ENCODE measurements at regions not wholly inside any gene's neighbourhood (a gene's known extent, or its start where the extent isn't known, plus 50 kb on each side); places are given as distances from the start of the nearest gene placed in this dataset.
A peak's percentile ranks its signal among the peaks of the same experiment; 100 is the strongest.

DNA sequence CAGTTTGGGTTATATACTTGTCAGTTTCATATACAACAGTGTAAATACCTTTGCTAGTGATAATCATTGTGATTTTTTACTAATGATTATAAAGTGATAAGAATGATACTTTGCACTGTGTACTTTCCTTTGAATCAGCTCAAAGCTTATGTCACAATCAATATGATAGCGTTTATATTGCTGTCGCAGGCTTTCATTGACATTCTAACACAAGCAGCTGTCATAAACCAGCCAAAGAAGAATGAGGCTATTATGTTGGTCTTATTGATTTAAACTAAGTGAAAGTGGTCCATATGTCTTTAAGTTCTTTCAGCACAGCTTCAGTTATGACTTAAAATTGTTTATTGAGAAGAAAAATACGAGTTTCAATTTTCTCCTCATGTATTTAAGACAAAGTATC lies 272.7 kb upstream of the RGMB start:
- no peak for DNase-seq (ENCODE audit: low read depth)
- TF ChIP-seq, protein P1, sequence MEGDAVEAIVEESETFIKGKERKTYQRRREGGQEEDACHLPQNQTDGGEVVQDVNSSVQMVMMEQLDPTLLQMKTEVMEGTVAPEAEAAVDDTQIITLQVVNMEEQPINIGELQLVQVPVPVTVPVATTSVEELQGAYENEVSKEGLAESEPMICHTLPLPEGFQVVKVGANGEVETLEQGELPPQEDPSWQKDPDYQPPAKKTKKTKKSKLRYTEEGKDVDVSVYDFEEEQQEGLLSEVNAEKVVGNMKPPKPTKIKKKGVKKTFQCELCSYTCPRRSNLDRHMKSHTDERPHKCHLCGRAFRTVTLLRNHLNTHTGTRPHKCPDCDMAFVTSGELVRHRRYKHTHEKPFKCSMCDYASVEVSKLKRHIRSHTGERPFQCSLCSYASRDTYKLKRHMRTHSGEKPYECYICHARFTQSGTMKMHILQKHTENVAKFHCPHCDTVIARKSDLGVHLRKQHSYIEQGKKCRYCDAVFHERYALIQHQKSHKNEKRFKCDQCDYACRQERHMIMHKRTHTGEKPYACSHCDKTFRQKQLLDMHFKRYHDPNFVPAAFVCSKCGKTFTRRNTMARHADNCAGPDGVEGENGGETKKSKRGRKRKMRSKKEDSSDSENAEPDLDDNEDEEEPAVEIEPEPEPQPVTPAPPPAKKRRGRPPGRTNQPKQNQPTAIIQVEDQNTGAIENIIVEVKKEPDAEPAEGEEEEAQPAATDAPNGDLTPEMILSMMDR (IDR thresholded peaks at IDR 0.05; ENCODE audit: low read length, missing control alignments), result no peak
- no peak overlapping the region for H3K4me3 ChIP-seq (replicated peaks; ENCODE audit: low read depth, low read length)

DNA sequence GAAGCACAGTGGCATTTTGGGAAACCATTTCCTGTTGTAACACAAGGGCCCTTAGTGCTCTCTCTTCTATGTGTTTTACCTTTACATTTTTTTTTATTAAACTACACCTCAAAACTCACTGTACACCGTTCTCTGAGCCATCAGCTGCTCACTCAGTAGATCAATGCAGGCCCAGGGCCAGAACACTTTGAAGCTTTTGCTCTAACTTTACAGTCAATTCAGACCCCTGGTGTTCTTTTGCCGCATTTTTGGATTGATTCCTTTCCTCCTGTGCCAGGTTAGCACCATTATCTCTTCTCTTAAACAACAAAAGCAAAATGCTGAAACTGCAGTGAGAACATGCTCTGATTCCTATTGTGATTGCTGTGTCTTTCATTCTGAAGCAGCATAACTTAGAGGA lies 269.8 kb upstream of the RGMB start:
- DNase-seq (ENCODE audit: low read depth), result no peak
- TF ChIP-seq, protein P1 (IDR thresholded peaks at IDR 0.05; ENCODE audit: low read length, missing control alignments), result no peak
- no peak overlapping the region for H3K4me3 ChIP-seq (replicated peaks; ENCODE audit: low read depth, low read length)

DNA sequence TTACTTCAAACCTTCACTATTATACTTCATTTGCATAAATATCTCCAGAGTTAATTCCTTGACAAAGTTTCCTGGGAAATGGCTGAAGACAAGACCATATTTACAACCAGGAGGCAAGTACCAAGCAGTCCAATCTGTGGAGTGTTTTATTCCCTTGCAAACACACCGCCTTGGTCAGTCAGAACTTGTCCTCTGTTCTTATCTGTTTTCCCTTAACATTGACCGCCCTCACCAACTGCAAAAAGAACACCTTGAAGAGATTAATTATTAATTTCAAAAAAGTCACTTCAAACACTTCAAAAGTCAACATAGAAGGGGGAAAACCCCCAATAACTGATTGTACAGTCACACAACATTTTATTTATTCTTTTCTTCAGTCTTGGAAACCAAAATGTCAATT lies 269.0 kb upstream of the RGMB start:
- H3K4me3 ChIP-seq (replicated peaks; ENCODE audit: low read depth, low read length), result no peak overlapping the region
- TF ChIP-seq, protein P1 (IDR thresholded peaks at IDR 0.05; ENCODE audit: low read length, missing control alignments), result no peak
- DNase-seq (ENCODE audit: low read depth), result no peak

DNA sequence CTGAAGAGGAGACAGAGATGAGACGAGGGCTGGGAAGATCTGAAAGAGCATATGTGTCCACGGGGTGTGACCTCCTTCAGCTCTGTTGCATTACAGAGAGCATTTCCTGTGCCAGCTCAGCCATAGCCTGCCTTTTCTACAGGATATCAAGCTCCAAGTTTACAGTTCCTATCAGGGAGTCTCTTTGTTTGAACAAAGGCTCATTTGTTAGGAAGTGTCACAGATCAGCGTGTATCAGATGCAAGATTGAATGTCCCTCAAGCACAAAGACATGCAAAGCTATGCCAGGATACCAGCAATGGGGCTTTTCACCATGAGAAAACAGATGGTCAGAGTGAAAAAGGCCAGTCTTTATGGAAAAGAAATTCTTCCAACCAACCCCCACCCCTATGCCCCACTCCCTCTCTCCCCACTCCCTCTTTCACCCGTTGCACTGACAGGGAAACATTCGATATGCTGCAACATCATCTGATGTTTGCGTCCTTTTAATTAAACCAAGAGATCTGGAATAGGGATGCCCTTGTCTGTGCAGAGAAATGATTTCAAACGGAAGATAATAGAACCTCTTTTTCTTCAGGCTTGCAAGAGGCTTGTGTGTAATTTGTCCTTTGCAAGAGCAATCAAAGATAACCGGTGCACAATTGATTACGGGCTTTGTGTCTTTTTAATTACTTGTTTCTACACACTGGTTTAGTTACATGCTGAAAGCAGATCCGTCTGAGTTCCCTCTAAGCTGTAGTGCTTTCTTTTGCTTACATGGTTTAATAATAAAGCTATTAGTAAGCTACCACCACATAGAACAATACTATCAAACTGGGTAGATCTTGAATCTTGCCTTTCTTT lies 263.1 kb upstream of the RGMB start:
- DNase-seq (ENCODE audit: low read depth), result peak; percentile 17
- no peak overlapping the region for H3K4me3 ChIP-seq (replicated peaks; ENCODE audit: low read depth, low read length)
- TF ChIP-seq, protein P1 (IDR thresholded peaks at IDR 0.05; ENCODE audit: low read length, missing control alignments), result no peak

DNA sequence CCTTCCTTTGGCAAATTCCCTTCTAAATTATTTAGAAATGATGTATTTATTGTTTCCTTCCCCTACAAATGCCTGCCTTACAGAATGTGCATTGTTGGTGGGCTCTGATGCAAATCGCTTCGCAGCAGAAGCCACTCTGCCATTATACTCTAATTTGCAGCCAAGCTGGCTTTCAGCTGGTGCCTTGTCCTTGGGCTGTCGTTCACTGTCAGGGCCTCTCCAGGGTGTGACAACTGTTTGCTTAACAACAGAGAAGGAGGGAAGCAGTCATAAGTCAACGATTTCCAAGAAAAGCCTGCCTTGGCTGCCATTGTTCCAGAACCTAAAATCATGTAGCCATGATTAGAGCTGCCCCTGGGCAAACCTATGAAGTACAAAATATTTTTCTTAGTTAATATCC lies 260.1 kb upstream of the RGMB start:
- H3K4me3 ChIP-seq (replicated peaks; ENCODE audit: low read depth, low read length), result no peak overlapping the region
- DNase-seq (ENCODE audit: low read depth), result no peak
- TF ChIP-seq, protein P1 (IDR thresholded peaks at IDR 0.05; ENCODE audit: low read length, missing control alignments), result no peak

DNA sequence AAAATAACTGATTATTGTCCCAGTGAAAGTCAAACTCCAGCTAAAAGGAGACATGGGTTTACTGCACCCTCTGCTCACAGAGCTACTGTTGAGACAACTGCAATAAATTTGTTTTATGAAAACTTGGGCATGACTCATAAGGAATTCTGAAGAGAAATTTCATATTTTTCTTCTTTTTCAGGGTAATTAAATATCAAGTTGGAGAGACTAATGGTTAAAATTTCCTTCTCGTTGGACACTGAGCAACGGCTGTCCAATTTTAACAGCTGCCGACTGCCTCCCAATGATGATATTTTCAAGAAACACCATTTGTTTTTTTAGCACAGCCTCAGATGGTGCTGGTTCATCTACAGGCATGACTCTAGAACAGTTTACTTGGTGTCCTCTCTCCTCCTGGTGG lies 259.2 kb upstream of the RGMB start:
- no peak for DNase-seq (ENCODE audit: low read depth)
- TF ChIP-seq, protein P1 (IDR thresholded peaks at IDR 0.05; ENCODE audit: low read length, missing control alignments), result no peak
- no peak overlapping the region for H3K4me3 ChIP-seq (replicated peaks; ENCODE audit: low read depth, low read length)

DNA sequence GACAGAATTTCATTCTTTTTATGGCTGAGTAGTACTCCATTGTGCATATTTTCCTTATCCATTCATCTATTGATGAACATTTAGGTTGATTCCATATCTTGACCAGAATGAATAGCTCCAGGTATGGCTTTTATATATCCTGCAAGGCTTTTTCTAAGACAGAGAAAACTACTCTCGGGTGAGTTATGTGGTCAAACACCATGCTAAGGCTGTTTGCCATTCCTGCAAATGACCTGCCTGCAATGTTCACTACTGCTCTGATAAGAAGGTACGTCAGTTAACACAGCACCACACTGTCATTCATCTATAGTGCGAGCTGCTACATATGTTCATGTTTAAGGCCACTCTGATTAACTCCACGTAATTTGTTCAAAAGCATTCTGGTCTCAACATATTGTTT lies 256.8 kb upstream of the RGMB start:
- no peak overlapping the region for H3K4me3 ChIP-seq (replicated peaks; ENCODE audit: low read depth, low read length)
- TF ChIP-seq, protein P1 (IDR thresholded peaks at IDR 0.05; ENCODE audit: low read length, missing control alignments), result no peak
- no peak for DNase-seq (ENCODE audit: low read depth)

Measured in fibroblast of pulmonary artery (primary cell).